ENCODE measurements at regions not wholly inside any gene's neighbourhood (a gene's known extent, or its start where the extent isn't known, plus 50 kb on each side); places are given as distances from the start of the nearest gene placed in this dataset.
"Not testable (repeated sequence)": the region's sequence is repeated elsewhere in the genome, so short reads cannot be mapped to it uniquely, and the experiment has no call there.

DNA sequence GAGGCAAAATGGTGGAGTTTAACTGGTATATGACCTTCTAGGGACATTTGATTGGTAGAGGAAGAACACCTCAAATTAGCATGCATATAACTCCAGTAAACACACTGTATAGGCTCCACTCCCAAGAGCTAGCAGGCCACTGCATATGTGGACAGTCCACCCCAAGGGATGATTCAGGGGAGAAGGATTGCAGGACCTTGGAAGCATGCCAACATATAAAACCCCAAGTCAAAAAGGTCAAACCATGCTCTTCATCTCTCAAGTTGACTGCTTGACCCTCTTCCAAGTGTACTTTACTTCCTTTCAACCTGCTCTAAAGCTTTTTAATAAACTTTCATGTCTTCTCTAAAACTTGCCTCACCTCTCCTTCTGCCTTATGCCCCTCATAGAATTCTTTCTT lies 459.9 kb upstream of the CCDC179 start:
- DNase-seq (ENCODE audit: low read depth) = no peak
- Histone ChIP-seq H3K4me3 (ENCODE audit: low read depth, low read length) (no peak overlapping the region), H3K27me3 (ENCODE audit: control insufficient read depth, insufficient read depth, low read length) (no peaks in the 10 kb centered on the region), H3K36me3 (ENCODE audit: control insufficient read depth, insufficient read depth, low read length) (no peaks in the 10 kb centered on the region)
- ChIA-PET CTCF (no interaction called here), POLR2A (no interaction called here)
- TF ChIP-seq, protein P1, sequence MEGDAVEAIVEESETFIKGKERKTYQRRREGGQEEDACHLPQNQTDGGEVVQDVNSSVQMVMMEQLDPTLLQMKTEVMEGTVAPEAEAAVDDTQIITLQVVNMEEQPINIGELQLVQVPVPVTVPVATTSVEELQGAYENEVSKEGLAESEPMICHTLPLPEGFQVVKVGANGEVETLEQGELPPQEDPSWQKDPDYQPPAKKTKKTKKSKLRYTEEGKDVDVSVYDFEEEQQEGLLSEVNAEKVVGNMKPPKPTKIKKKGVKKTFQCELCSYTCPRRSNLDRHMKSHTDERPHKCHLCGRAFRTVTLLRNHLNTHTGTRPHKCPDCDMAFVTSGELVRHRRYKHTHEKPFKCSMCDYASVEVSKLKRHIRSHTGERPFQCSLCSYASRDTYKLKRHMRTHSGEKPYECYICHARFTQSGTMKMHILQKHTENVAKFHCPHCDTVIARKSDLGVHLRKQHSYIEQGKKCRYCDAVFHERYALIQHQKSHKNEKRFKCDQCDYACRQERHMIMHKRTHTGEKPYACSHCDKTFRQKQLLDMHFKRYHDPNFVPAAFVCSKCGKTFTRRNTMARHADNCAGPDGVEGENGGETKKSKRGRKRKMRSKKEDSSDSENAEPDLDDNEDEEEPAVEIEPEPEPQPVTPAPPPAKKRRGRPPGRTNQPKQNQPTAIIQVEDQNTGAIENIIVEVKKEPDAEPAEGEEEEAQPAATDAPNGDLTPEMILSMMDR (IDR thresholded peaks at IDR 0.05; ENCODE audit: insufficient read depth, low read depth, low read length) = no peak

DNA sequence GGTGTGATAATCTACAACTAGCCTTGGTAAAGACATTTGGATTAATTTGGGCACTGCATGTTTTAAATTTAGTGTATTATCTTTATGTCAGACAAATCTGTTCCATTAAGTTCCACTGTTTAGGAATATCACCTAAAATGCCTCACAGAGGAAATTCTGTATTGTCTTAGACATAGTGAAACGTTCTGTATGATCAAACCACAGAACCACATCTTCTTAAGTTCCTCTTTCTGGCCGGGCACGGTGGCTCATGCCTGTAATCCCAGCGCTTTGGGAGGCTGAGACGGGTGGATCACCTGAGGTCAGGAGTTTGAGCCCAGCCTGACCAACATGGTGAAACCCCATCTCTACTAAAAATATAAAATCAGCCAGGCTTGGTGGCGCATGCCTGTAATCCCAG lies 475.3 kb upstream of the CCDC179 start:
- CTCF ChIA-PET = interaction anchor here (0.6 kb wide), 1 partner anchor 1212 kb away, joined by 4 read pairs; no protein-coding TSS in a partner anchor
- POLR2A ChIA-PET; H3K27me3 ChIP-seq (ENCODE audit: control insufficient read depth, insufficient read depth, low read length); H3K4me3 ChIP-seq (ENCODE audit: low read depth, low read length); H3K36me3 ChIP-seq (ENCODE audit: control insufficient read depth, insufficient read depth, low read length); DNase-seq (ENCODE audit: low read depth): not testable (repeated sequence)

DNA sequence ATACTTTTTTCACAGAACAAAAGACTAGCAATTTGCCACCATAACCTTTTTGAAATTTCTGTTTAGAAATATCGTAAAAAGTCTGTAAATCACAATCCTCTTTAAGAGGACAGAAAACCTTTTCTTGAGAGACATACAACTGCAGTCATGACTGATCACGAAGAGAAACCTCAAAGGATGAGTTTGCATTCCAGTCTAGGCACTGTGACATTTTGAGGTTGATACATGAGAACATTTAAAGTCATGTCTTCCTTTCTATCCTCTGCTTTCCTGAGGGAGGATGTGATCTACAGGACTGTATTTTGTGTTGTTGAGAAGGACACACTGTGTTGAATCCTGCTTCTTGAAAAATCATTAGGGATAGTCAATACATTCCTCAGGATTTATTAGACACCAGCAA lies 476.7 kb upstream of the CCDC179 start:
- DNase-seq (ENCODE audit: low read depth) = no peak
- TF ChIP-seq, protein P1 (IDR thresholded peaks at IDR 0.05; ENCODE audit: insufficient read depth, low read depth, low read length) = no peak
- CTCF ChIA-PET = no interaction called here

GRCh38 chr11:23353611-23354010 lies 493.3 kb upstream of the CCDC179 start:
- Histone ChIP-seq H3K4me3 (ENCODE audit: low read depth, low read length) (no peak overlapping the region), H3K36me3 (ENCODE audit: control insufficient read depth, insufficient read depth, low read length) (no peaks in the 10 kb centered on the region), H3K27me3 (ENCODE audit: control insufficient read depth, insufficient read depth, low read length) (no peaks in the 10 kb centered on the region)
- POLR2A ChIA-PET = no interaction called here
- DNase-seq (ENCODE audit: low read depth) = no peak
- CTCF ChIA-PET = interaction anchor here (0.7 kb wide), 1 partner anchor 15 kb away, joined by 3 read pairs; no protein-coding TSS in a partner anchor
- TF ChIP-seq, protein P1 (IDR thresholded peaks at IDR 0.05; ENCODE audit: insufficient read depth, low read depth, low read length) = no peak

More for the DNA sequence above, 476.7 kb upstream of the CCDC179 start:
- Histone ChIP-seq H3K36me3 (ENCODE audit: control insufficient read depth, insufficient read depth, low read length) (no peaks in the 10 kb centered on the region), H3K27me3 (ENCODE audit: control insufficient read depth, insufficient read depth, low read length) (no peaks in the 10 kb centered on the region), H3K4me3 (ENCODE audit: low read depth, low read length) (no peak overlapping the region)
- POLR2A ChIA-PET = no interaction called here

DNA sequence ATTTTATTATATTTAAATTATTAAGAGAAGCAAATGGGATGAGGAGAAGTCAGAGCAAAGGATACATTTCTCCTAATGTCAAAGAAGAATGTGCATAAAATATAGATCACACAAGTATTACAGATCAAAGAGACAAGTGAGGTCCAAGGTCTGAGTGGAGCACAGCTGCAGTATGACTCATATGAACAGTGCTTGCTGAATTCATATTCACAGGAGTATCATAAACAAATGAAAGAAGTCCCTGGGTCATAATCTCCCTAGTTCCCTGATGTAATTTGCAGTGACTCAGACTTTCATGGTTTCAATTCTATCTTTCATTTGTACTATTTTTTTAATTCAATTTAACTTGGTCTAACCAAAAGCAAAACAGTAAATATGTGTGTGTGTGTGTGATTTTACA lies 499.0 kb upstream of the CCDC179 start:
- peak; percentile 74 for DNase-seq (ENCODE audit: low read depth)
- ChIA-PET CTCF (no interaction called here), POLR2A (no interaction called here)
- Histone ChIP-seq H3K27me3 (ENCODE audit: control insufficient read depth, insufficient read depth, low read length) (no peaks in the 10 kb centered on the region), H3K36me3 (ENCODE audit: control insufficient read depth, insufficient read depth, low read length) (no peaks in the 10 kb centered on the region), H3K4me3 (ENCODE audit: low read depth, low read length) (no peak overlapping the region)
- TF ChIP-seq, protein P1 (IDR thresholded peaks at IDR 0.05; ENCODE audit: insufficient read depth, low read depth, low read length) = no peak

GRCh38 chr11:23364076-23364475 lies 503.8 kb upstream of the CCDC179 start:
- TF ChIP-seq, protein P1 (IDR thresholded peaks at IDR 0.05; ENCODE audit: insufficient read depth, low read depth, low read length) = no peak
- ChIA-PET CTCF (no interaction called here), POLR2A (no interaction called here)
- H3K27me3 ChIP-seq (ENCODE audit: control insufficient read depth, insufficient read depth, low read length) = no peaks in the 10 kb centered on the region
- H3K36me3 ChIP-seq (ENCODE audit: control insufficient read depth, insufficient read depth, low read length) = no peaks in the 10 kb centered on the region
- no peak for DNase-seq (ENCODE audit: low read depth)
- H3K4me3 ChIP-seq (ENCODE audit: low read depth, low read length) = no peak overlapping the region
